Loucy (cell line): ENCODE measurements at regions not wholly inside any gene's neighbourhood (a gene's known extent, or its start where the extent isn't known, plus 50 kb on each side); places are given as distances from the start of the nearest gene placed in this dataset.

Experiments used
- H2AFZ ChIP-seq: fragments of 200-600 bp; sonication (generic); 2 replicates; pipeline ENCODE4 v1.6.0; 2016; ENCODE audit warnings: antibody characterized with exemption, mild to moderate bottlenecking, low read length, moderate library complexity
- H3F3A ChIP-seq: fragments of 200-600 bp; 2 replicates; pipeline ENCODE4 v1.6.0; 2016; ENCODE audit warnings: antibody characterized with exemption, low read depth, mild to moderate bottlenecking
- H3K27me3 ChIP-seq: fragments of 200-600 bp; sonication (generic); 2 replicates; pipeline ENCODE4 v1.6.1; 2014; ENCODE audit warnings: low read length, mild to moderate bottlenecking; ENCODE audit not compliant: insufficient read depth, poor library complexity, severe bottlenecking
- H3K36me3 ChIP-seq: fragments of 200-600 bp; sonication (generic); 2 replicates; pipeline ENCODE4 v1.6.1; 2016; ENCODE audit warnings: low read length; ENCODE audit not compliant: insufficient read depth
- H3K4me1 ChIP-seq: fragments of 200-600 bp; sonication (generic); 2 replicates; pipeline ENCODE4 v1.5.1; 2014; ENCODE audit warnings: low read length, mild to moderate bottlenecking; ENCODE audit not compliant: insufficient read depth, poor library complexity, severe bottlenecking
- H3K4me2 ChIP-seq: fragments of 200-600 bp; sonication (generic); 2 replicates; pipeline ENCODE4 v1.6.0; 2014; ENCODE audit warnings: antibody characterized with exemption, low read length, low read depth, mild to moderate bottlenecking; ENCODE audit not compliant: poor library complexity, severe bottlenecking
- H3K4me3 ChIP-seq: fragments of 200-600 bp; sonication (generic); 2 replicates; pipeline ENCODE4 v1.5.1; 2014; ENCODE audit warnings: low read length, mild to moderate bottlenecking, mixed read lengths; ENCODE audit not compliant: poor library complexity, severe bottlenecking
- H3K79me2 ChIP-seq: fragments of 200-600 bp; sonication (generic); 2 replicates; pipeline ENCODE4 v1.6.1; 2014; ENCODE audit warnings: low read length; ENCODE audit not compliant: insufficient read depth
- H3K9ac ChIP-seq: fragments of 200-600 bp; sonication (generic); 2 replicates; pipeline ENCODE4 v1.6.0; 2014; ENCODE audit warnings: mild to moderate bottlenecking, low read depth, low read length, moderate library complexity; ENCODE audit not compliant: poor library complexity, severe bottlenecking
- H3K9me2 ChIP-seq: fragments of 200-600 bp; sonication (generic); replicated peaks from 2 replicates; pipeline ENCODE4 v1.6.1; 2016; ENCODE audit warnings: low read depth, low read length, mixed read lengths
- H3K9me3 ChIP-seq: fragments of 200-600 bp; sonication (generic); 2 replicates; pipeline ENCODE4 v1.6.1; 2014; ENCODE audit warnings: mild to moderate bottlenecking, antibody characterized with exemption, low read length, low read depth; ENCODE audit not compliant: insufficient read depth
- H4K20me1 ChIP-seq: fragments of 200-600 bp; sonication (generic); 2 replicates; pipeline ENCODE4 v1.6.0; 2014; ENCODE audit warnings: antibody characterized with exemption, low read length, mild to moderate bottlenecking; ENCODE audit not compliant: insufficient read depth, poor library complexity, severe bottlenecking
- EZH2phosphoT487 ChIP-seq: fragments of 200-600 bp; IDR thresholded peaks from 2 replicates; pipeline ENCODE4 v1.6.1; 2018; ENCODE audit warnings: antibody characterized with exemption, mild to moderate bottlenecking, moderate library complexity, borderline replicate concordance
- TF ChIP-seq, protein P1 (sequence below): fragments of 200-600 bp; sonication (generic); conservative IDR thresholded peaks from 2 replicates; pipeline ENCODE4 v1.5.1; 2014; ENCODE audit warnings: mild to moderate bottlenecking, antibody characterized with exemption, low read length

DNA sequence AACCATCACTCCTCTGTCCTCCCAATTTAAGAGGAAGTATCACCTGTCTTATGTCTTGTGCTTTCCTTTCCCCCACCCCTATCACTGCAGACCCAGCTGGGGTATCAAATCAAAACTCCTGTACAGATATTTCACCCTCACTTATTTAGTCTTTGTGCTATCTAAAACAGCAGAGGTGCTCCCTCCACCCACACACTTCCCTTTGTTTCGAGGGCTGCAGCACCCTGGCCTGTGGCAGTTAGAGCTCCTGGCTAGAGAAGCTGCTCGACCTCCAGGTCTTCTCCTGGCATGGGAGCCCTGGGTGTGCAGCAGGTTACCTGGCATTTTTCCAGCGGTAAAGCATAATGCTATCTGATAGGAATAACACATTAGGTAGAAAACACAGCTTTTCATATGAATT is 181.4 kb upstream of the BCL6 start:
- Histone ChIP-seq H3K9ac (peak overlapping the region; percentile 15), H3K4me2 (peak overlapping the region; percentile 16), H3K36me3 (no peaks in the 10 kb centered on the region), H3K27me3 (no peaks in the 10 kb centered on the region), H3K79me2 (no peaks in the 10 kb centered on the region), H2AFZ (peak overlapping the region; percentile 58), H3F3A (no peaks in the 10 kb centered on the region), H3K4me1 (peaks cover 47% of the 10 kb centered on the region), H3K4me3 (no peak overlapping the region), H3K9me2 (no peaks in the 10 kb centered on the region), H4K20me1 (no peaks in the 10 kb centered on the region), H3K9me3 (peaks cover 11% of the 10 kb centered on the region; the same call in 1 of the 2 replicates)
- TF ChIP-seq EZH2phosphoT487 = no peak
- TF ChIP-seq, protein P1, sequence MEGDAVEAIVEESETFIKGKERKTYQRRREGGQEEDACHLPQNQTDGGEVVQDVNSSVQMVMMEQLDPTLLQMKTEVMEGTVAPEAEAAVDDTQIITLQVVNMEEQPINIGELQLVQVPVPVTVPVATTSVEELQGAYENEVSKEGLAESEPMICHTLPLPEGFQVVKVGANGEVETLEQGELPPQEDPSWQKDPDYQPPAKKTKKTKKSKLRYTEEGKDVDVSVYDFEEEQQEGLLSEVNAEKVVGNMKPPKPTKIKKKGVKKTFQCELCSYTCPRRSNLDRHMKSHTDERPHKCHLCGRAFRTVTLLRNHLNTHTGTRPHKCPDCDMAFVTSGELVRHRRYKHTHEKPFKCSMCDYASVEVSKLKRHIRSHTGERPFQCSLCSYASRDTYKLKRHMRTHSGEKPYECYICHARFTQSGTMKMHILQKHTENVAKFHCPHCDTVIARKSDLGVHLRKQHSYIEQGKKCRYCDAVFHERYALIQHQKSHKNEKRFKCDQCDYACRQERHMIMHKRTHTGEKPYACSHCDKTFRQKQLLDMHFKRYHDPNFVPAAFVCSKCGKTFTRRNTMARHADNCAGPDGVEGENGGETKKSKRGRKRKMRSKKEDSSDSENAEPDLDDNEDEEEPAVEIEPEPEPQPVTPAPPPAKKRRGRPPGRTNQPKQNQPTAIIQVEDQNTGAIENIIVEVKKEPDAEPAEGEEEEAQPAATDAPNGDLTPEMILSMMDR = no peak

- Histone ChIP-seq H3K9me3 (peaks cover 11% of the 10 kb centered on the region; the same call in 1 of the 2 replicates), H3K4me1 (peaks cover 38% of the 10 kb centered on the region), H3K36me3 (no peaks in the 10 kb centered on the region), H3K4me3 (no peak overlapping the region), H4K20me1 (no peaks in the 10 kb centered on the region), H3K9me2 (no peaks in the 10 kb centered on the region), H3F3A (no peaks in the 10 kb centered on the region), H3K27me3 (no peaks in the 10 kb centered on the region), H2AFZ (no peak overlapping the region), H3K79me2 (no peaks in the 10 kb centered on the region), H3K4me2 (no peak overlapping the region), H3K9ac (no peak overlapping the region)
- TF ChIP-seq, protein P1 = no peak
- TF ChIP-seq EZH2phosphoT487 = no peak
Measured at GRCh38 chr3:187927565-187927964, 182.3 kb upstream of the BCL6 start.

DNA sequence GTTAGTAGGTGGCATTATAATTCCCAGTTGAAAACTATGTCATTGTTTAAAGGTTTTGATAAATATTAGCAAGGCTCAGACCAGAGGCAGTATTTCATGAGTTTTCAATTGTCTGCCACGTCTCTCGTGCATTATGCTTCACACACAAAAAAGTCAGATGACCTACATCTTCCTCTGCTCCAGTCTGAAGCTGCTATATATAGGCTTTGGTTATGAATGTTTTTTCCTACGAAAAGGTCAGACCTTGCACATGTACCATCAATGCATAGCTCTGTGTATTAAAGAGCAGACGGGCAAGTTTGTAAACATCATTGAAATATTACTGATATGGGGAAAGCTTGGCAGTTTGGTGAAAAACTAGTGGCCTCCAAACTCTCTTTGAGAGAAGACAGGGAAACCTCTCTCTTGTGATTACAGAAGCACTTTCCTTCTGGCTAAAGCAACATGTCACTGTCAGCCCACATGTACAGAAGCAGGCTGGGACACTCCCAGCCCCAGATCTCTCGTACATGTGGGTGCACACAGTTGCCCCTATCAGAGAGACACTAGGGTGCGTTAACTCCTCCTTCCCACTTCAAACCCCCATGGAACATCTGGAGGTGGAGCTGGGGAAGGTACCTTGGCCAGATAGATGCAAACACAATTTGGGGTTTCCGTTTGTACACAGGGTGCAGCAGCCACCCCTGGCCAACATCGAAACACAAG is 184.0 kb upstream of the BCL6 start:
- Histone ChIP-seq H3K36me3 (no peaks in the 10 kb centered on the region), H2AFZ (no peak overlapping the region), H3K4me2 (no peak overlapping the region), H3K4me1 (peaks cover 26% of the 10 kb centered on the region), H3K9ac (no peak overlapping the region), H3K9me3 (peaks cover 11% of the 10 kb centered on the region; the same call in 1 of the 2 replicates), H3K9me2 (no peaks in the 10 kb centered on the region), H3K79me2 (no peaks in the 10 kb centered on the region), H4K20me1 (no peaks in the 10 kb centered on the region), H3K27me3 (no peaks in the 10 kb centered on the region), H3F3A (no peaks in the 10 kb centered on the region), H3K4me3 (no peak overlapping the region)
- TF ChIP-seq, protein P1 = no peak
- no peak for TF ChIP-seq EZH2phosphoT487
